ENCODE measurements at regions not wholly inside any gene's neighbourhood (a gene's known extent, or its start where the extent isn't known, plus 50 kb on each side); places are given as distances from the start of the nearest gene placed in this dataset.

DNA sequence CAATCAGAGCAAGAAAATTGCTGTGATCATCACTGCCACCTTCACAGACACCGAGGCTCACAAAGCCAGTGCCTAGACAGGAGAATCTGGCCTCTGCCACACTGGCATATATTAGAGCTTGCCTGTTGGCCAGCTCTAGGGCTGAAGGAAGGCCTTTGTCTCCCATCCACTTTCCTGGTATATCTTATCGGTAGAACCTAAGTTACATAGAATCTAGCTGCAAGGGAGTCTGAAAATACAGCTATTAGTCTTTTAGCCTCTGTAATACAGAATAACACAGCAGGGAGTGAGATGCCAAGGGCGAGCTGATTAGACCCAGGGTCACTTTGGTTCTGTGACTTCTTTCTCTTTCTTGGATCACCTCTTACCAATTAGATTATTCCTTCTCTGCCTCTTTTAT is 154.9 kb upstream of the KL start:
- TF ChIP-seq, protein P1, sequence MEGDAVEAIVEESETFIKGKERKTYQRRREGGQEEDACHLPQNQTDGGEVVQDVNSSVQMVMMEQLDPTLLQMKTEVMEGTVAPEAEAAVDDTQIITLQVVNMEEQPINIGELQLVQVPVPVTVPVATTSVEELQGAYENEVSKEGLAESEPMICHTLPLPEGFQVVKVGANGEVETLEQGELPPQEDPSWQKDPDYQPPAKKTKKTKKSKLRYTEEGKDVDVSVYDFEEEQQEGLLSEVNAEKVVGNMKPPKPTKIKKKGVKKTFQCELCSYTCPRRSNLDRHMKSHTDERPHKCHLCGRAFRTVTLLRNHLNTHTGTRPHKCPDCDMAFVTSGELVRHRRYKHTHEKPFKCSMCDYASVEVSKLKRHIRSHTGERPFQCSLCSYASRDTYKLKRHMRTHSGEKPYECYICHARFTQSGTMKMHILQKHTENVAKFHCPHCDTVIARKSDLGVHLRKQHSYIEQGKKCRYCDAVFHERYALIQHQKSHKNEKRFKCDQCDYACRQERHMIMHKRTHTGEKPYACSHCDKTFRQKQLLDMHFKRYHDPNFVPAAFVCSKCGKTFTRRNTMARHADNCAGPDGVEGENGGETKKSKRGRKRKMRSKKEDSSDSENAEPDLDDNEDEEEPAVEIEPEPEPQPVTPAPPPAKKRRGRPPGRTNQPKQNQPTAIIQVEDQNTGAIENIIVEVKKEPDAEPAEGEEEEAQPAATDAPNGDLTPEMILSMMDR (conservative IDR thresholded peaks at IDR 0.05; ENCODE audit: low read depth, low read length): no peak
- H3K4me3 ChIP-seq (ENCODE audit: low read depth, low read length): no peak overlapping the region
- DNase-seq (ENCODE audit: low read depth): no peak

DNA sequence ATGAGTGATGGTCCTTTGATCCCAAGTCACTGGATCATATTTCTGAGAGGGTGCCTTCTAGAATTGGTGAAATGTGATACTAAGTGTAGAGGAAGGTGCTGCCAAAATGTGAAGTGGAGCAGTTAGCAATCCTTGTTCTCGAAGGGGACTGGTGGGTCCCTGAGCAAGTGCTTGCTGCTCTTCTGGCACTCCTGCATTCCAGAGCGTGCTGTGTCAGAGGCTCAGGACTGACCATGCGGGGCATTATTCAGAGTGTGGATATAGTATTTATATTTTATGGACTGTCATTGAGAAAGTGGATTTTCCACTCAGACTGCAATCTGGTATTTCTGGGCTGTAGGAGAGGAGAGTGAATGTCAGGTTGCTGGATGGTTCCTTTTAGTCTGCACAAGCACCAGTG is 152.6 kb upstream of the KL start:
- no peak for DNase-seq (ENCODE audit: low read depth)
- no peak overlapping the region for H3K4me3 ChIP-seq (ENCODE audit: low read depth, low read length)
- TF ChIP-seq, protein P1 (conservative IDR thresholded peaks at IDR 0.05; ENCODE audit: low read depth, low read length): no peak

DNA sequence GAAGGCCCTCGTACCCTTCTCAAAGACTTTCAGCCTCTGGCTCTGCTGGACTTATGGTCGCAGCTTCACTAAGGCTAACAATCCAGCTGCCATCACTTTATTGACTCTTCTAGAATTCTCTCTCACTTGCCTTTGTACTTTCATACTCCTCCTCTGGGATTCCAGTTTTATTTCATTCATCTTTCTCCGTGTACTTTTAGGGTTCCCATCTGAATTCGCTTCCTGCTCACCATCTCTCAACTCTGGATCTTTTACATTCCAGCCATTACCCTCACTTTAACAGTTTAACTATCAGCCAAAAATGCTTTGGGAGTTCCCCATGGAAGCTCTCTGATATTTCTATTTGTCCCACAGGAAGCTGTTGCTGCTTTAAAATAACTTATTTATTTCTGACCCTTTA is 149.3 kb upstream of the KL start:
- TF ChIP-seq, protein P1 (conservative IDR thresholded peaks at IDR 0.05; ENCODE audit: low read depth, low read length): no peak
- DNase-seq (ENCODE audit: low read depth): no peak
- no peak overlapping the region for H3K4me3 ChIP-seq (ENCODE audit: low read depth, low read length)

DNA sequence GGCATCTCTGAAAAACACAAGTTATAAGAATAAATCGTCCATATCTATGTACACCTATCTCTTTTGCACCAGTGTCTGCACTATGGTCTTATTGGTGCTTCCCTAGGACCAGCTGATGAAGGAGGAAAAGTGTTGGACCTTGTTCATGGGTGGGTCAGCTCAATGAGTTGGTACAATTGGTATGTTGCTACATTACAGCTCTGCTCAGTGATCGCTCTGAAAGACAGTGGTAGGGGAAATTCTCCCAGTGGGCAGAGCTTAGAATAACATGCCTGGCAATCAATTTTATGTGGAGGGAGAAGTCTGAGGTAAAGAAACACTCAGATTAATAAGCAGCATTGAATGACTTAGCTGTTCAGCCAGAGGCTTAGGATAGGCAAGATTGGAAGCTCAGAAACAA is 138.7 kb upstream of the KL start:
- H3K4me3 ChIP-seq (ENCODE audit: low read depth, low read length): no peak overlapping the region
- TF ChIP-seq, protein P1 (conservative IDR thresholded peaks at IDR 0.05; ENCODE audit: low read depth, low read length): no peak
- no peak for DNase-seq (ENCODE audit: low read depth)

DNA sequence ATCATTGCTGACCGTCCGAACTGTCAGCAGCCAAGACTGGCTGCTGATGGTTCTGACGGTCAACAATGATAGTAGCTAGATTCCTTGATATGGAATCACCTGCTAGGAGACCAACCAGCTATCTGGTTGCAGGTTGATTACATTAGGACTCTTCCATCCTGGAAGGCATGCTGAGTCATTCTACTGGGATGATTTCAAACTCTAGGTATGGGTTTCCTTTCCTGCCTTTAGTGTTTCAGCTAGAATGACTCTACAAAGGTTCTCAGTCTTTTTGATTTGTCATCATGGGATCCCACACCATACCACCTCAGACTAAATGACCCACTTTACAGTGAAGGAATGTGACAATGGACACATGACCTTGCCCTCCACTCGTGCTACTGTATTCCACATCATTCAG is 138.1 kb upstream of the KL start:
- TF ChIP-seq, protein P1 (conservative IDR thresholded peaks at IDR 0.05; ENCODE audit: low read depth, low read length): no peak
- no peak overlapping the region for H3K4me3 ChIP-seq (ENCODE audit: low read depth, low read length)
- DNase-seq (ENCODE audit: low read depth): peak; percentile 35

DNA sequence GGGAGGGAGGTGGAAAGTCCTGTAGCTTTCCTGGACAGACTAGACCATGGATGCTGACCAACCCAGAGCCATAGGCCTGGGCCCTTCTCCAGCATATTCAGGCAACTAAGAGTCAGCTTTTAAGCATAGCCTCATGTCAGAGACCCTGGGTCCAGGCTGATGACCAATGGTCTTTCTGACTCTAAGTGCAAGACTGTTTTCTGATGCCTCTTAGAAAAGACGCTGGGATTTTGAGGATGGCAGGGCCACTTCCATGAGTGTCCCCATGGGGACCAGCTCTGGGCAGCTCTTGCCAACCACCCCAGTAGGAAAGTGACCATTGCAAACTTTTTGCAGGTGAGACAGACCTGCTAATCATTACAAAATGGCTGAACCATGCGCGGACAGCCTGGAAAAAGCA is 135.6 kb upstream of the KL start:
- H3K4me3 ChIP-seq (ENCODE audit: low read depth, low read length): no peak overlapping the region
- no peak for DNase-seq (ENCODE audit: low read depth)
- TF ChIP-seq, protein P1 (conservative IDR thresholded peaks at IDR 0.05; ENCODE audit: low read depth, low read length): no peak

DNA sequence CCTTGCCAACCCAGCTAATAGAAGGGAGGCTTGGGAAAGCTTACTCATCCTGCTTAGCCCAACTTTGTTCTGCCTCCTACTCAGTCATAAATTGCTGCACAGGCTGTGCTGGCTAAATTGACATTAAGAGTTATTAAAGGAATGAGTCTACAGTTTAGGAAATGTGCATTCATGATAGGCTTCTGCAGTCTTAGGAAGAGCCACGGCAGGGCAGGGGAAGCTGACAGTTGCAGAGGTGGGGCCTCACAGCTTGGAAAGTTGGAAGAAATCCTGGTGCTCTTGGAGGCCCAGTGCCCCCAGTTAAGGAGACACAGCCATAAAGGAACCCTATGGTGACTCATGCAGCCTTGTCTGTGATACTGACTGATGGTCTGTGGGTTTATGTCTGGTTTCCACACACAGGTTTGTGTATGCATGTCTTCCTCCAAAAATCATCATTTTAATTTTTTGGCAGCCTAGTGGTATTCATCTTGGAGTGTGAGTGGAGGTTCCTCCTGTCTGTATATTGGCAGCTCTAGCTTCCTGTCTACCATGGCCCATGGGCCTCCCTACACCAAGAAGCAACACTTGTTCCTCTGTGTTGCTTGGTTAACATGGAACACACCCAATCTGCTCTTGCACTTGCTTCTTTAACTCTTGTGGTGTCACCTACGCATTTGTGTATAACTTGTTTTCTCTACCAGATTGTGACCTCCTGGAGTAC is 135.0 kb upstream of the KL start:
- TF ChIP-seq, protein P1 (conservative IDR thresholded peaks at IDR 0.05; ENCODE audit: low read depth, low read length): no peak
- H3K4me3 ChIP-seq (ENCODE audit: low read depth, low read length): no peak overlapping the region
- peak; percentile 51 for DNase-seq (ENCODE audit: low read depth)
